Occipital lobe (tissue), 2 donors: ENCODE measurements at regions not wholly inside any gene's neighbourhood (a gene's known extent, or its start where the extent isn't known, plus 50 kb on each side); places are given as distances from the start of the nearest gene placed in this dataset. TPM values are rescaled to one million over a fixed set of nuclear protein-coding genes. Genes with fewer than 3 reads are reported as not detected.
A peak's percentile ranks its signal among the peaks of the same experiment; 100 is the strongest.
"Not testable (repeated sequence)": the region's sequence is repeated elsewhere in the genome, so short reads cannot be mapped to it uniquely, and the experiment has no call there.

Source experiments
- DNase-seq: peaks from one replicate; lab custom pipeline; 2025; lab: John Stamatoyannopoulos, UW
- small RNA-seq: library from RNA; depleted of rRNA; stranded (forward); fragments of <200 nt; gene quantifications from one replicate; pipeline ENCODE3, GENCODE V24; 2014

DNA sequence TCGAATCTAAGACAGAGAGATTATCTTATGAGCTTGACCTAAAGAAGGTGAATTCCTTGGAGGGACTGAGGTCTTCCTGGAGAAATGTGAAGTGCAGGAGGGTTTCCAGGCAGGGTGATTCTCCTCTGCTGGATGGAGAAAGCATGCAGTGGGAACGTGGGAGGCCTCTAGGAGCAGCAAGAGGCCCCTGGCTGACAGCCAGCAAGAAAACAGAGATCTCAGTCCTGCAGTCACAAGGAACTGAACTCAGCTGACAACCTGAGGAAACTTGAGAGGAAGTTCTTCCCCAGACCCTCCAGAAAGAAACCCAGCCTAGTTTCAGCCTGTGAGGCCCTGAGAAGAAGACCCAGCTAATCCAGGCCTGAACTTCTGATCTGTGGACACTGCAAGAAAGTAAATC lies 345.9 kb downstream of the FAM72C start:
- no peak for DNase-seq

DNA sequence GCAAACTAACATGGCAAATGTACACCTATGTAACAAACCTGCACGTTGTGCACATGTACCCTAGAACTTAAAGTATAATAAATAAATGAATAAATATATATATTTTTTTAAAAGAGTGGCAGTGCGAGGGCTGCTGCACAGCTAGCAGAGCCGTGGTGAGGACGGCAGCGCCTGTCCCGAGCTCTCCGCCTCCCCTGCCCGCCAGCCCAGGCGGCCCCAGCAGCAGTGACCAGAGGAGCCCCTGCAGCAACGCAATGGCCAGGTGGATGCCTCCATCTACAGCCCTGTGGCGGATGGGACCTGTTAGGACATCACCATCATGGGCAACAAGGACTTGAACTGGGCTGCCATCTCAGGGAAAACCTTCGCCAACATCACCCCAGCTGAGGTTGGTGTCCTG lies 351.9 kb downstream of the FAM72C start:
- DNase-seq, result no peak

DNA sequence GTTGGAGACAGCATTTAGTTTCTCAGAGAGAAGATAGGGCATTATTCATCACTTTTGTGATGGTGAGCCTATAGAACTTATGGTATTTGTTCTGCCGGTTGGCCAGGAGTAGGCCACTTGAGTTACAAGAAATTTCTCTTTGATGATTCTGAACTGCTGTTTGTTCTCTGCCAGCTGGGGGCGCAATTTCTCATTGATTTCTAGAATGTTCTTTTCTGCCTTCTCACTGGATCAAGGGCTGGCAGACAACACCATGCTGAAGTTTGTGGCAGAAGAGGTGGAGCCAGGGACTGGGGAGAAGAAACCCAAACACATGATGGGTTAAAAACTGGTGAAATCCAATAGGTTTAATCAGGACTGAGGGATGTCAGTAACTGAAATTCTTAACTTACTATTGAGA lies 360.6 kb downstream of the FAM72C start:
- DNase-seq, result no peak

DNA sequence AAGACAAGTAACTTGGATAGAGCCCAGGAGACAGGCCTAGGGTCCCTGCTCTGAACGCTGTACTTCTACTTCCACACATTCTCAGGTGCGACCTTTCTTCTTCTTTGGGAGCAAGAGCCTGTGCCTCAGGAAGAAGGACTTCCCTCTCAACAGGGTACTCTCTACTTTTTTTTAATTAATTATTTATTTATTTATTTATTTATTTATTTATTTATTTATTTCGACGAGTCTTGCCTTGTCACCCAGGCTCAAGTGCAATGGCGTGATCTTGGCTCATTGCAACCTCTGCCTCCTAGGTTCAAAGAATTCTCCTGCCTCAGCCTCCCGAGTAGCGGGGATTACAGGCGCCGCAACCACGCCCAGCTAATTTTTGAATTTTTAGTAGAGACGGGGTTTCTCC lies 361.6 kb downstream of the FAM72C start:
- no peak for DNase-seq

DNA sequence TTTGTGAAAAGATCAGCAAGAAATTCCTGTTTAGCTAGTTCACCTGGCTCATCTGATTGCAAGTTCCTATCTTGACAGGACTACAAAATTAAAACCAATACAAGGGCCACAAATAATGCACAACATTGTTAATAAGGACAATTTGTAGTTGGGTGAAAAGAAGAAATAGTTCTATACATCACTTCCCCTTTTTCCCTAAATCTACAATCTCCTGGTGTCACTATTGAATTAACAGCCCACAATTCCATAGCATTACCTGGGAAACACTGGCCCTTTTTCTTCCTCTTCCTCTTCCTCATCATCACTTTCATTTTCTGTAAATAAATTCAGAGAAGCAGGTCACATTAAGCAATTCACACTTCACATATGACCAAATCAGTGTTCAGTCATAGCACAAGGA lies 366.9 kb downstream of the FAM72C start:
- DNase-seq, result no peak

DNA sequence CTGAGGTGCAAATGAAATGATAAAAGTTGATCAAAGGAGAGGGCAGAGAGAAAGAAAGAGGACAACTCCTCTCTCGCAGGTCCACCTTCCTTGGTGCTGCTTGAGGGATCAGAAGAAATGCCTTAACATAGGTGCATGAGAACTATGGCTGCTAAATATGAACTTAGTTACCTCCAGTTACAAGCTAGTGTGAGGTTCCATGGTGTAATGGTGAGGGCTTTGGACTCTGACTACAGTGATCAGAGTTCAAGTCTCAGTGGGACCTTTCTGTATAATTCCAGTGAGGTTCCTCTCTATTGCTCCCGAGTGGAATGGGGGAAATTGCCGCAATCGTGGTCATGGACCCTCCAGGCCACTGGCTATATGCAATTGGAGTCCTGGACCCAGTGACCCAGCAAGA lies 387.3 kb downstream of the FAM72C start:
- DNase-seq, result no peak

DNA sequence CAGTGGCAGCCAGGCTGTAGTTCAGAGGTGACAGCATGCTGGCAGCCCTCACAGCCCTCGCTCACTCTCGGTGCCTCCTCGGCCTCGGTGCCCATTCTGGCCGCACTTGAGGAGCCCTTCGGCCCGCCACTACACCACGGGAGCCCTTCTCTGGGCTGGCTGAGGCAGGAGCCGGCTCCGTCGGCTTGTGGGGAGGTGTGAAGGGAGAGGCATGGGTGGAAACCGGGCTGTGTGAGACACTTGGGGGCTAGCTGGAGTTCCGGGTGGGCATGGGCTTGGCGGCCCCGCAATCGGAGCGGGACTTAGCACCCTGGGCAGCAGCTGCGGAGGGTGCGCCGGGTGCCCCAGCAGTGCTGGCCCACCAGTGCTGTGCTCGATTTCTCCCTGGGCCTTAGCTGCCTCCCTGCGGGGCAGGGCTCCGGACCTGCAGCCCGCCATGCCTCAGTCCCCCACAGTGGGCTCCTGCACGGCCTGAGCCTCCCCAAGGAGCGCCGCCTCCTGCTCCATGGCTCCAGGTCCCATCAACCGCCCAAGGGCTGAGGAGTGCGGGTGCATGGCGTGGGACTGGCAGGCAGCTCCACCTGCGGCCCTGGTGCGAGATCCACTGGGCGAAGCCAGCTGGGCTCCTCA lies 396.8 kb downstream of the FAM72C start:
- no peak for DNase-seq

DNA sequence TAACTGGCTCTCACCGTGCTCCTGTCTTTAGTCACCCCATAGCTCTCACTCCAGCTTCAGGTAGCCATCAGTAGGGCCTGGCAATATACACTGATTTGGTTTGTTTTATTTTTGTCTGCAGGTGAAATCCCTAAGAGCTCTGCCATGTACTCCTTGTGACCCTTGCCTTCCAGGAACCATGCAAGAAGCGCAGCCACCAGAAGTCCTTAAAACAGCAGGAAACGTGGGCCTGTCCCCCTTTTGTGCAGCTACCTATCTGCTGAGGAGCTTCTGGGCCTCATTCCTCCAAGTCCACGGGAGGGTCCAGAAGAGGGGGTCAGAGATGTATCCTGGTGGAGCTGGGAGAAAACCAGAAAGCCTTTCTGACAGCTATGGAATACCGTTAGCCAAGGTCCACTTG lies 399.1 kb downstream of the FAM72C start:
- DNase-seq, result not testable (repeated sequence)

DNA sequence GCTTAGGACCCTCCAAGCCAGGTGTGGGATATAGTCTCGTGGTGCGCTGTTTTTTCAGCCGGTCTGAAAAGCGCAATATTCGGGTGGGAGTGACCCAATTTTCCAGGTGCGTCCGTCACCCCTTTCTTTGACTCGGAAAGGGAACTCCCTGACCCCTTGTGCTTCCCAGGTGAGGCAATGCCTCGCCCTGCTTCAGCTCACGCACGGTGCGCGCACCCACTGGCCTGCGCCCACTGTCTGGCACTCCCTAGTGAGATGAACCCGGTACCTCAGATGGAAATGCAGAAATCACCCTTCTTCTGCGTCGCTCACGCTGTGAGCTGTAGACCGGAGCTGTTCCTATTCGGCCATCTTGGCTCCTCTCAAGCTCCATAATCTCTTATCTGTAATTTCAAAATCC lies 408.0 kb downstream of the FAM72C start:
- DNase-seq, result not testable (repeated sequence)

DNA sequence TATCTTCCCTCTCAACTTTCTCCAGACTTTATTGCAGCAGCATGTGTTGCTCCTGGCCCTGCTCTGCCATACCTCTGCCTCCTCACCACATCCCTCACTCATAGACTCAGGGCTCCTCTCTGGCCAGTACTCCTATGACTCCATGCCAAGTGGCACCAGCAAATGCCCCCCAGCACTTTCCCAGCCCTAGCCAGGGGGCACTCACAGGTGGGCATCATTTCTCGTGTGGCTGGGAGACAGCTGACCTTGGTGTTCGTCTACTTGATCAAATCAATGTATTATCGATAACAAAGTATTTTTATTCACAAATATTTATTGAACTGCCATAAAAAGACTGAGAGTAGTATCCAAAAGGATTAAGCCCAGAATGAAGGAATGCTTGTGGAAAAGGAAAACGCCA lies 418.2 kb downstream of the FAM72C start:
- DNase-seq, result no peak

DNA sequence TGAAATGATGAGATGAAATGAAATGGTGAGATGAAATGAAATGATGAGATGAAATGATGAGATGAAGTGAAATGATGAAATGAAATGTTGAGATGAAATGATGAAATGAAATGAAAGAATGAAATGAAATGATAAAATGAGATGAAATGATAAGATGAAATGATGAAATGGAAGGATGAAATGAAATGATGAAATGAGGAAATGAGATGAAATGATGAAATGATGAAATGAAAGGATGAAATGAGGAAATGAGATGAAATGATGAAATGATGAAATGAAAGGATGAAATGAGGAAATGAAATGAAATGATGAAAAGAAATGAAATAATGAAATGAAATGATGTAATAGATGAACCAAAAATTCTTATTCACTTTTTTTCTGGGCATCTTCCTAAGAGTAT lies 467.1 kb downstream of the FAM72C start:
- DNase-seq, result not testable (repeated sequence)

DNA sequence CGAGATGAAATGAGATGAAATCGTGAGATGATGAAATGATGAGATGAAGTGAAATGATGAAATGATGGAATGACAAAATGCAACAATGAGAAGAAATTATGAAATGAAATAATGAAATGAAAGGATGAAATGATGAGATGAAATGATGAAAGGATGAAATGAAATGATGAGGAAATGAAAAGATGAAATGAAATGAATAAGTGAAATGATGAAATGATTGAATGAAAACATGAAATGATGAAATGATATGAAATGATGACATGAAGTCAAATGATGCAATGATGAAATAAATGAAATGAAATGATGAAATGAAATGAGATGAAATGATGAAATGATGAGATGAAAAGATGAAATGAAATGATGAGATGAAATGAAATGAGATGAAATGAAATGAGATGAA lies 467.7 kb downstream of the FAM72C start:
- DNase-seq, result not testable (repeated sequence)

DNA sequence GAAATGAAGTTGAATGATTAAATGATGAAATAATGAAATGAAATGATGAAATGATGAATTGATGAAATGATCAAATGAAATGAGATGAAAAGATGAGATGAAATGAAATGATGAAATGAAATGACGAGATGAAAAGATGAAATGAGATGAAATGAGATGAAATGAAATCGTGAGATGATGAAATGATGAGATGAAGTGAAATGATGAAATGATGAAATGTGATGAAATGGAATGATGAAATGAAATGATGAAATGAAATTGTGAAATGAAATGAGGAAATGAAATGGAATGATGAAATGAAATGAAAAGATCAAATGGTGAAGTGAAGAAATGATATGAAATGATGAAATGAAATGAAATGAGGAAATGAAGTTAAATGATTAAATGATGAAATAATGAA lies 468.7 kb downstream of the FAM72C start:
- DNase-seq, result not testable (repeated sequence)

DNA sequence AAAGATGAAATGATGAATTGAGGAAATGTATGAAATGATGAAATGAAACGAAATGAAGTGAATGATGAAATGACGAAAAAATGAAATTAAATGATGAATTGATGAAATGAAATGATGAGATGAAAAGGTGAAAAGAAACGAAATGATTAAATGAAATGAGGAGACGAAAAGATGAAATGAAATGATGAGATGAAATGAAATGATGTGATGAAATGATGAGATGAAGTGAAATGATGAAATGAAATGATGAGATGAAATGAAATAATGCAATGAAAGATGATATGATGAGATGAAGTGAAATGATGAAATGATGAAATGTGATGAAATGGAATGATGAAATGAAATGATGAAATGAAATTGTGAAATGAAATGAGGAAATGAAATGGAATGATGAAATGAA lies 469.7 kb downstream of the FAM72C start:
- DNase-seq, result not testable (repeated sequence)

DNA sequence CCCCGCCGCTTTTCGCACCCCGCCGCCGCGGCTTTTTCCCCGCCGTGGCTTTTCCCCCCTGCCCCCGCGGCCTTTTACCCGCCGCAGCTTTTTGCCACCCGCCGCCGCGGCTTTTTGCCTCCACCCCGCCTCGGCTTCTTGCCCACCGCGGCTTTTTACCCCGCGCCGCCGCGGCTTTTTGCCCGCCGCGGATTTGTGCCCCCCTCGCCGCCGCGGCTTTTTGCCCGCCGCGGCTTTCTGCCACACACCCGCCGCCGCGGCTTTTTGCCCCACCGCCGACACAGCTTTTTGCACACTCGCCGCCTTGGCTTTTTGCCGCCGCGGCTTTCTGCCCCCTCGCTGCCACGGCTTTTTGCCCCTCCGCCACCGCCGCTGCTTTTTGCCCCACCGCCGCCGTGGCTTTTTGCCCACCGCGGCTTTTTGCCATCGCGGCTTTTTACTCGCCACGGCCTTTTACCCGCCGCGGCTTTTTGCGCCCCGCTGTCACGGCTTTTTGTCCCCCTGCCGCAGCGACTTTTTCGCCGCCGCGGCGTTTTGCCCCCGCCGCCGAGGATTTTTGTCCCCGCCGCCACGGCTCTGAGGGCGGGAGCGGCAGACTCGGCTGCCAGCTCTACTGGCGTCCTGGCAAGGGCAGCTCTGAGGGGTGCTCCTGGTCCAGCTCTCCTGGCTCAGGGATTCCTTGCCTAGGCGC lies 473.6 kb downstream of the FAM72C start:
- not testable (repeated sequence) for DNase-seq

DNA sequence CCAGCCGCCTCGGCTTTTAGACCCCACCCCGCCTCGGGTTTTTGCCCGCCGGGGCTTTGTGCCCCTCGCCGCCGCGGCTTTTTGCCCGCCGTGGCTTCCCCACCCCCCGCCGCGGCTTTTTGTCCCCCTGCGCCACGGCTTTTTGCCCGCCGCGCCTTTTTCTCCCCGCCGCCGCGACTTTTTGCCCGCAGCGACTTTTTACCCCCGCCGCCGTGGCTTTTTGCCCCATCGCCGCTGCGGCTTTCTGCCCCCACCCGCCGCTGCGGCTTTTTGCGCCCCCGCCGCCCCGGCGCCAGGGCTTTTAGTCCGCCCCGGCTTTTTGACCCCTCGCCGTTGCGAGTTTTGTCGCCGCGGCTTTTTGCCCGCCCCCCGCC lies 474.4 kb downstream of the FAM72C start:
- no peak for DNase-seq

DNA sequence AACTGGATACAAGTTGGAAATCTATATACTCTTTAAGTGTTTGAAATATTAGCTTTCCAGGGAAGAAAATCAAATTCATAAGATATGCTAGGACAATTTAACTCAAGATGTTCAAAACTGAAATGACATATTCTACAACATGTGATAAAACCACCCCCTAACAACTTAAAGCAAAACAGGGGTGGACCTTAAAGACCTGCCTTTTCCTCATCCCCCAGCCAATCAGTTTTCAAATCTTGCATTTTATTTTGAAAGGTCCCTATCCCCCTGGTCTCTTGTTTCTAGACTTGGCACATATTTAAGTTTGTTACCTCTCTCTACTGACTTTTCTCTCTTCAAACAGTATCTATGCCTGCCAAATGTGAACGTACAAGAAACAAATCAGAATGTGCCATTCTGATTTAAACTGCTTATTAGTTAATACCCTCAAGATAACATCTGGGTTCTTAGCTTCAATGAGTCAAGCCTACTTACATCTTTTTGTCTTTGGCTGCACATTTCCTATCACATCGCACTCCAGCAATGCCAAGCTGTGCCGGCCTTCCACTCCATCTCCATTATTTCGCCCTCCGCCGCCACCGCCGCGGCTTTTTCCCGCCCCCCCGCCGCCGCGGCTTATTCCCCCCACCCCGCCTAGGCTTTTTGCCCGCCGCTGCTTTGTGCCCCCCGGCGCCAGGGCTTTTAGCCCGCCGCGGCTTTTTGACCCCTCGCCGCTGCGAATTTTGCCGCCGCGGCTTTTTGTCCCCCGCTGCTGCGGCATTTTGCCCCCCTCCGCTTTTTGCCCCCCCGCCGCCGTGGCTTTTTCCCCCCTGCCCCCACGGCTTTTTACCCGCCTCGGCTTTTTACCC lies 475.0 kb downstream of the FAM72C start:
- DNase-seq, result not testable (repeated sequence)

Small RNA genes in the stretch of these regions (small RNA-seq; reads per million reads assigned to genes)
- gene AC239800.3 (not detected), gene HIST2H3PS2 (not detected), gene RNU1-114P (not detected), gene RNU1-143P (not detected), gene RNU1-92P (not detected), gene RNVU1-17 (0.84 reads per million, percentile 69 among the genes with 10 or more reads in this experiment), gene RNVU1-18 (not detected)
